Neuronal stem cell (in vitro differentiated cells): ENCODE measurements at regions not wholly inside any gene's neighbourhood (a gene's known extent, or its start where the extent isn't known, plus 50 kb on each side); places are given as distances from the start of the nearest gene placed in this dataset.
A peak's percentile ranks its signal among the peaks of the same experiment; 100 is the strongest.
"Not testable (repeated sequence)": the region's sequence is repeated elsewhere in the genome, so short reads cannot be mapped to it uniquely, and the experiment has no call there.

ENCODE experiments used
- DNase-seq: peaks from one replicate; pipeline ENCODE4 v3.0.0-alpha.2; 2013; ENCODE audit warnings: low spot score
- H2AFZ ChIP-seq: one replicate; pipeline ENCODE4 v1.6.1; 2013; ENCODE audit warnings: mild to moderate bottlenecking, low read length, inconsistent platforms
- H2AK5ac ChIP-seq: 2 replicates; pipeline ENCODE4 v1.6.1; 2013; ENCODE audit warnings: low read depth, mild to moderate bottlenecking, inconsistent platforms, low read length, moderate library complexity, mixed read lengths
- H2BK120ac ChIP-seq: 2 replicates; pipeline ENCODE4 v1.6.1; 2013; ENCODE audit warnings: low read depth, mild to moderate bottlenecking, inconsistent platforms, low read length, moderate library complexity, mixed read lengths
- H2BK12ac ChIP-seq: one replicate; pipeline ENCODE4 v1.6.1; 2013; ENCODE audit warnings: low read length, inconsistent platforms
- H2BK15ac ChIP-seq: 2 replicates; pipeline ENCODE4 v1.6.1; 2013; ENCODE audit warnings: mild to moderate bottlenecking, low read length, inconsistent platforms, mixed read lengths
- H2BK5ac ChIP-seq: one replicate; pipeline ENCODE4 v1.6.1; 2013; ENCODE audit warnings: inconsistent platforms, mild to moderate bottlenecking, low read length, moderate library complexity
- H3K14ac ChIP-seq: one replicate; pipeline ENCODE4 v1.6.1; 2013; ENCODE audit warnings: low read length, inconsistent platforms
- H3K18ac ChIP-seq: 2 replicates; pipeline ENCODE4 v1.6.1; 2013; ENCODE audit warnings: low read length, inconsistent platforms
- H3K23ac ChIP-seq: 2 replicates; pipeline ENCODE4 v1.6.1; 2013; ENCODE audit warnings: low read depth, mild to moderate bottlenecking, mixed read lengths, low read length, inconsistent platforms; ENCODE audit not compliant: poor library complexity
- H3K27ac ChIP-seq: replicated peaks from 3 replicates; pipeline ENCODE4 v1.5.1; 2013; ENCODE audit warnings: low read length, inconsistent platforms
- H3K27me3 ChIP-seq, 3 experiments: 2 replicates each; pipeline ENCODE4 v1.6.1; 2013; ENCODE audit warnings: low read length in 3 of 3, mild to moderate bottlenecking in 2 of 3, inconsistent platforms in 1 of 3, low read depth in 1 of 3, mixed read lengths in 1 of 3, moderate library complexity in 1 of 3; ENCODE audit not compliant: control insufficient read depth in 3 of 3, insufficient read depth in 3 of 3
- H3K36me3 ChIP-seq, 2 donors: replicated peaks in 1 of 2; 2 replicates each; pipeline ENCODE4 v1.6.1; 2013; ENCODE audit warnings: low read length in 2 of 2; ENCODE audit not compliant: control insufficient read depth in 2 of 2, insufficient read depth in 2 of 2
- H3K4ac ChIP-seq: 2 replicates; pipeline ENCODE4 v1.6.1; 2013; ENCODE audit warnings: inconsistent platforms, mild to moderate bottlenecking, low read length, moderate library complexity
- H3K4me1 ChIP-seq, 2 donors: 1 replicate in 1 of 2; 2 replicates in 1 of 2; pipeline ENCODE4 v1.6.1; 2013; ENCODE audit warnings: low read length in 2 of 2, low read depth in 1 of 2; ENCODE audit not compliant: control insufficient read depth in 2 of 2, insufficient read depth in 1 of 2
- H3K4me2 ChIP-seq: one replicate; pipeline ENCODE4 v1.6.1; 2013; ENCODE audit warnings: mild to moderate bottlenecking, low read length, inconsistent platforms; ENCODE audit not compliant: insufficient read depth, poor library complexity, severe bottlenecking
- H3K4me3 ChIP-seq, 2 donors: 2 replicates each; pipeline ENCODE4 v1.5.1; 2013; ENCODE audit warnings: low read length in 2 of 2, mild to moderate bottlenecking in 2 of 2, inconsistent platforms in 1 of 2, moderate library complexity in 1 of 2
- H3K79me1 ChIP-seq: one replicate; pipeline ENCODE4 v1.6.1; 2013; ENCODE audit warnings: low read depth, mild to moderate bottlenecking, inconsistent platforms, low read length, moderate library complexity
- H3K9ac ChIP-seq: one replicate; pipeline ENCODE4 v1.6.1; 2013; ENCODE audit warnings: mild to moderate bottlenecking, low read depth, low read length, inconsistent platforms; ENCODE audit not compliant: poor library complexity
- H3K9me3 ChIP-seq, 2 donors: replicated peaks in 1 of 2; 2 replicates each; pipeline versions ENCODE3 to v1.6.1; 2013; ENCODE audit warnings: low read length in 2 of 2, mild to moderate bottlenecking in 2 of 2, inconsistent platforms in 1 of 2, low read depth in 1 of 2, mixed read lengths in 1 of 2, moderate library complexity in 1 of 2; ENCODE audit not compliant: control insufficient read depth in 2 of 2, insufficient read depth in 1 of 2
- H4K8ac ChIP-seq: one replicate; pipeline ENCODE4 v1.6.1; 2013; ENCODE audit warnings: low read depth, mild to moderate bottlenecking, inconsistent platforms, low read length, moderate library complexity
- H4K91ac ChIP-seq: one replicate; pipeline ENCODE4 v1.6.1; 2013; ENCODE audit warnings: low read length, low read depth, mild to moderate bottlenecking, inconsistent platforms; ENCODE audit not compliant: poor library complexity
- WGBS, 2 donors: extraction: QIAGEN DNeasy Blood & Tissue Kit; methylation state at CpG; one replicate each; pipeline ENCODE4 v1.1.7; 2013; ENCODE audit warnings: missing lambda C conversion rate in 2 of 2, mixed read lengths in 1 of 2; ENCODE audit not compliant: insufficient read length in 2 of 2, insufficient replicate concordance in 1 of 2; ENCODE audit errors: extremely low coverage in 2 of 2; 5-methylcytosine and 5-hydroxymethylcytosine counted together
- small RNA-seq: library from polyadenylated mRNA; stranded (forward); fragments of <200 nt; extraction: miRNeasy Mini kit (QIAGEN cat#:217004); gene quantifications from one replicate; pipeline ENCODE3, GENCODE V24; 2013; ENCODE audit not compliant: insufficient read depth

DNA sequence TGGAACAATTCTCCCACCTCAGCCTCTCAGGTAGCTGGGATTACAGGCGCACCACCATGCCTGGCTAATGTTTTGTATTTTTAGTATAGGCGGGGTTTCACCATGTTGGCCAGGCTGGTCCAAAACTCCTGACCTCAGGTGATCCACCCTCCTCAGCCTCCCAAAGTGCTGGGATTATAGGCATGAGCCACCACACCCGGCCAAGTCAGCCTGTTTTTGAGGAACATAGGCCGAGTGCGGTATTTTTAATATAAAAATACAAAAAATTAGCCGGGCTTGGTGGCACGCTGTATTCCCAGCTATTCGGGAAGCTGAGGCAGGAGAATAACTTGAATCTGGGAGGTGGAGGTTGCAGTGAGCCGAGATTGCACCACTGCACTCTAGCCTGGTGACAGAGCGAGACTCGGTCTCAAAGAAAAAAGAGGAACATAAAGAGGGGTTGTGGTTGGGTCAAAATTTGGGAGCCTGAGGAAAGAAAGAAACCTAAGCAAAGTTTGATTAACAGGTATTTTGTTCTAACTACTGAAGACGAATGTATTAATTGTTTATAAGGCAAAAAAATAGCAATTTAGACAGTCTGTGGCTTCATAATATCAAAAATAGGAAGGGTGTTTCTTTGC, 51.6 kb upstream of the ZNF254 start:
- not testable (repeated sequence) for H4K8ac ChIP-seq, H3K27me3 ChIP-seq, H3K18ac ChIP-seq, H2BK120ac ChIP-seq, H2AFZ ChIP-seq, H2AK5ac ChIP-seq, H3K79me1 ChIP-seq, H3K14ac ChIP-seq, H4K91ac ChIP-seq, H3K9ac ChIP-seq, H2BK15ac ChIP-seq, H3K4me2 ChIP-seq, DNase-seq, H2BK5ac ChIP-seq, H3K27ac ChIP-seq, H3K4ac ChIP-seq, H3K23ac ChIP-seq, H3K4me1 ChIP-seq, H2BK12ac ChIP-seq
- Histone ChIP-seq H3K36me3 (peaks cover 10 to 57% of the 10 kb centered on the region in 2 donors), H3K4me3 (peak overlapping the region in 1 of 2 donors; percentile 92), H3K9me3 (peaks cover 3 to 54% of the 10 kb centered on the region in 2 donors)
- WGBS, 2 donors: no CpG with 5 or more reads among the region's 12 CpGs

Small RNAs in the stretch of these regions (small RNA-seq; reads per million reads assigned to genes)
- gene RNA5-8SP4: 1.2 reads per million
